ENCODE measurements at regions not wholly inside any gene's neighbourhood (a gene's known extent, or its start where the extent isn't known, plus 50 kb on each side); places are given as distances from the start of the nearest gene placed in this dataset.

GRCh38 chr2:192288295-192288694, 93.6 kb upstream of the TMEFF2 start:
- Histone ChIP-seq H3K27ac (ENCODE audit: extremely low read depth, low read depth, low read length) (no peak overlapping the region), H3K9me3 (ENCODE audit: control insufficient read depth, insufficient read depth, low read depth, low read length) (no peaks in the 10 kb centered on the region), H3K4me1 (ENCODE audit: control insufficient read depth, insufficient read depth, low read length) (no peaks in the 10 kb centered on the region), H3K4me3 (ENCODE audit: low read depth, low read length) (no peak overlapping the region), H3K36me3 (ENCODE audit: control insufficient read depth in 2 of 2, insufficient read depth in 1 of 2, low read length in 2 of 2) (no peaks in the 10 kb centered on the region)
- TF ChIP-seq ZNF335 (tag by site-specific recombination; conservative IDR thresholded peaks at IDR 0.05) (no peak), KLF8 (tag by site-specific recombination; IDR thresholded peaks at IDR 0.05) (no peak)
- ChIA-PET CTCF (interaction anchor here (0.6 to 1.0 kb wide), 3 partner anchors 90 to 509 kb away, joined by 3 to 4 read pairs (median 3); no protein-coding TSS in a partner anchor), POLR2A (no interaction called here)

GRCh38 chr2:192286093-192286701, 91.5 kb upstream of the TMEFF2 start:
- Histone ChIP-seq H3K27ac (ENCODE audit: extremely low read depth, low read depth, low read length) (no peak overlapping the region), H3K9me3 (ENCODE audit: control insufficient read depth, insufficient read depth, low read depth, low read length) (no peaks in the 10 kb centered on the region), H3K4me3 (ENCODE audit: low read depth, low read length) (no peak overlapping the region), H3K36me3 (ENCODE audit: control insufficient read depth in 2 of 2, insufficient read depth in 1 of 2, low read length in 2 of 2) (no peaks in the 10 kb centered on the region), H3K4me1 (ENCODE audit: control insufficient read depth, insufficient read depth, low read length) (no peaks in the 10 kb centered on the region)
- TF ChIP-seq, protein P1, sequence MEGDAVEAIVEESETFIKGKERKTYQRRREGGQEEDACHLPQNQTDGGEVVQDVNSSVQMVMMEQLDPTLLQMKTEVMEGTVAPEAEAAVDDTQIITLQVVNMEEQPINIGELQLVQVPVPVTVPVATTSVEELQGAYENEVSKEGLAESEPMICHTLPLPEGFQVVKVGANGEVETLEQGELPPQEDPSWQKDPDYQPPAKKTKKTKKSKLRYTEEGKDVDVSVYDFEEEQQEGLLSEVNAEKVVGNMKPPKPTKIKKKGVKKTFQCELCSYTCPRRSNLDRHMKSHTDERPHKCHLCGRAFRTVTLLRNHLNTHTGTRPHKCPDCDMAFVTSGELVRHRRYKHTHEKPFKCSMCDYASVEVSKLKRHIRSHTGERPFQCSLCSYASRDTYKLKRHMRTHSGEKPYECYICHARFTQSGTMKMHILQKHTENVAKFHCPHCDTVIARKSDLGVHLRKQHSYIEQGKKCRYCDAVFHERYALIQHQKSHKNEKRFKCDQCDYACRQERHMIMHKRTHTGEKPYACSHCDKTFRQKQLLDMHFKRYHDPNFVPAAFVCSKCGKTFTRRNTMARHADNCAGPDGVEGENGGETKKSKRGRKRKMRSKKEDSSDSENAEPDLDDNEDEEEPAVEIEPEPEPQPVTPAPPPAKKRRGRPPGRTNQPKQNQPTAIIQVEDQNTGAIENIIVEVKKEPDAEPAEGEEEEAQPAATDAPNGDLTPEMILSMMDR (tag by site-specific recombination; IDR thresholded peaks at IDR 0.05): 0 out of 2 replicates have a peak, but pooled peaks have one; percentile 18
- no peak for TF ChIP-seq ZNF707 (tag by site-specific recombination; IDR thresholded peaks at IDR 0.05)
- peak; percentile 51 for TF ChIP-seq ZNF654 (tag by site-specific recombination; IDR thresholded peaks at IDR 0.05; ENCODE audit: low read depth)
- POLR2A ChIA-PET: no interaction called here
- CTCF ChIA-PET: interaction anchor here (0.6 to 1.9 kb wide), 9 partner anchors 9 to 675 kb away, joined by 3 to 10 read pairs (median 3); no protein-coding TSS in a partner anchor

GRCh38 chr2:192283450-192283849, 88.7 kb upstream of the TMEFF2 start:
- H3K4me3 ChIP-seq (ENCODE audit: low read depth, low read length): no peak overlapping the region
- ChIA-PET CTCF (interaction anchor here (0.6 to 1.6 kb wide), 3 partner anchors 121 to 422 kb away, joined by 3 to 4 read pairs (median 3); no protein-coding TSS in a partner anchor), POLR2A (no interaction called here)
- H3K27ac ChIP-seq (ENCODE audit: extremely low read depth, low read depth, low read length): no peak overlapping the region
- H3K9me3 ChIP-seq (ENCODE audit: control insufficient read depth, insufficient read depth, low read depth, low read length): no peaks in the 10 kb centered on the region
- H3K36me3 ChIP-seq (ENCODE audit: control insufficient read depth in 2 of 2, insufficient read depth in 1 of 2, low read length in 2 of 2): no peaks in the 10 kb centered on the region
- no peaks in the 10 kb centered on the region for H3K4me1 ChIP-seq (ENCODE audit: control insufficient read depth, insufficient read depth, low read length)
- no peak for TF ChIP-seq ZBTB49 (tag by site-specific recombination; IDR thresholded peaks at IDR 0.05; ENCODE audit: low read depth)
- TF ChIP-seq, protein P1 (tag by site-specific recombination; IDR thresholded peaks at IDR 0.05): no peak
- TF ChIP-seq ZNF629 (tag by site-specific recombination; IDR thresholded peaks at IDR 0.05): no peak
- TF ChIP-seq PRDM2 (tag by site-specific recombination; IDR thresholded peaks at IDR 0.05; ENCODE audit: borderline replicate concordance): no peak
- TF ChIP-seq SETDB1 (IDR thresholded peaks at IDR 0.05; ENCODE audit: insufficient read length, low read length): no peak
- TF ChIP-seq ZNF555 (tag by site-specific recombination; conservative IDR thresholded peaks at IDR 0.05): peak; percentile 29
- no peak for TF ChIP-seq ZNF18 (tag by site-specific recombination; IDR thresholded peaks at IDR 0.05)
- no peak for TF ChIP-seq ZNF830 (tag by site-specific recombination; IDR thresholded peaks at IDR 0.05; ENCODE audit: low read depth)
- no peak for TF ChIP-seq ZNF175 (tag by site-specific recombination; IDR thresholded peaks at IDR 0.05)
- no peak for TF ChIP-seq ZNF10 (tag by site-specific recombination; IDR thresholded peaks at IDR 0.05)
- no peak for TF ChIP-seq ZNF600 (tag by site-specific recombination; IDR thresholded peaks at IDR 0.05)
- no peak for TF ChIP-seq ZNF548 (tag by site-specific recombination; IDR thresholded peaks at IDR 0.05)
